ENCODE measurements at regions not wholly inside any gene's neighbourhood (a gene's known extent, or its start where the extent isn't known, plus 50 kb on each side); places are given as distances from the start of the nearest gene placed in this dataset.

GRCh38 chr5:4880304-4880741 is 259.8 kb upstream of the ADAMTS16 start:
- TF ChIP-seq POLR2A (IDR thresholded peaks at IDR 0.05) (no peak), CTCF (IDR thresholded peaks at IDR 0.05) (no peak)
